ENCODE measurements at regions not wholly inside any gene's neighbourhood (a gene's known extent, or its start where the extent isn't known, plus 50 kb on each side); places are given as distances from the start of the nearest gene placed in this dataset.

DNA sequence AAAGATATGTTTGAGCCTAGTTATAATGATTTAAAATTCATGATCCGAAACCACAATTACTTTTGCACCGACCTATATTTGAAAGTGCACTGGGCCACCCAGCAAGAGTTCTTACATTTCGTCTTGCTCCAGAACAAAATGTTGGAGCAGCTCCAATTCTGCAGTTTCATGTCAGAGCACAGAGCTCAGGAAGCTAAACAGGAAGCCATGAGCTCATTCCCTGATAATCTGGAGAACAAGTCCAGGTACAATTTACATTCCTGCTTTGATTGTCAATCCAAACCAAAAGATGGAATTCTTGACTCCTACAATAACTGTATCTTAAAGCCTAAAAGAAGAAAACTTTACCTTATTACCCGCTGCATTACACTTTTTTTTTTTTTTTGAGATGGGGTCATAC, 131.8 kb downstream of the KCTD12 start:
- WGBS, 3 donors = 61 to 74% (median 72%) methylated on average over 4 of the region's 4 CpGs
- Histone ChIP-seq H3K27me3 (ENCODE audit: control insufficient read depth in 3 of 3, insufficient read depth in 3 of 3, low read length in 3 of 3) (no peaks in the 10 kb centered on the region), H3K36me3 (ENCODE audit: control insufficient read depth in 3 of 3, insufficient read depth in 2 of 3, low read depth in 1 of 3, low read length in 3 of 3) (no peaks in the 10 kb centered on the region), H3K4me1 (ENCODE audit: control insufficient read depth in 3 of 3, insufficient read depth in 2 of 3, low read depth in 1 of 3, low read length in 2 of 3) (no peaks in the 10 kb centered on the region), H3K4me3 (ENCODE audit: low read depth in 1 of 3, low read length in 3 of 3) (no peak overlapping the region), H3K27ac (ENCODE audit: low read depth in 1 of 3, low read length in 2 of 3) (no peak overlapping the region), H3K9me3 (ENCODE audit: control insufficient read depth in 2 of 2, insufficient read depth in 1 of 2, low read depth in 1 of 2, low read length in 1 of 2) (no peaks in the 10 kb centered on the region)
- FAIRE-seq (no peak), DNase-seq (no peak)

- 88 to 95% (median 95%) methylated on average over 3 of the region's 3 CpGs for WGBS, 3 donors
- Histone ChIP-seq H3K9me3 (ENCODE audit: control insufficient read depth in 2 of 2, insufficient read depth in 1 of 2, low read depth in 1 of 2, low read length in 1 of 2) (no peaks in the 10 kb centered on the region), H3K27me3 (ENCODE audit: control insufficient read depth in 3 of 3, insufficient read depth in 3 of 3, low read length in 3 of 3) (no peaks in the 10 kb centered on the region), H3K4me1 (ENCODE audit: control insufficient read depth in 3 of 3, insufficient read depth in 2 of 3, low read depth in 1 of 3, low read length in 2 of 3) (no peaks in the 10 kb centered on the region), H3K4me3 (ENCODE audit: low read depth in 1 of 3, low read length in 3 of 3) (no peak overlapping the region), H3K36me3 (ENCODE audit: control insufficient read depth in 3 of 3, insufficient read depth in 2 of 3, low read depth in 1 of 3, low read length in 3 of 3) (no peaks in the 10 kb centered on the region), H3K27ac (ENCODE audit: low read depth in 1 of 3, low read length in 2 of 3) (no peak overlapping the region)
- DNase-seq = no peak
- FAIRE-seq = no peak
Observed at GRCh38 chr13:76751278-76751677, 134.9 kb downstream of the KCTD12 start.

- DNase-seq = no peak
- Histone ChIP-seq H3K4me1 (ENCODE audit: control insufficient read depth in 3 of 3, insufficient read depth in 2 of 3, low read depth in 1 of 3, low read length in 2 of 3) (no peaks in the 10 kb centered on the region), H3K27ac (ENCODE audit: low read depth in 1 of 3, low read length in 2 of 3) (no peak overlapping the region), H3K9me3 (ENCODE audit: control insufficient read depth in 2 of 2, insufficient read depth in 1 of 2, low read depth in 1 of 2, low read length in 1 of 2) (no peaks in the 10 kb centered on the region), H3K4me3 (ENCODE audit: low read depth in 1 of 3, low read length in 3 of 3) (no peak overlapping the region), H3K36me3 (ENCODE audit: control insufficient read depth in 3 of 3, insufficient read depth in 2 of 3, low read depth in 1 of 3, low read length in 3 of 3) (no peaks in the 10 kb centered on the region), H3K27me3 (ENCODE audit: control insufficient read depth in 3 of 3, insufficient read depth in 3 of 3, low read length in 3 of 3) (no peaks in the 10 kb centered on the region)
- FAIRE-seq = no peak
Observed at GRCh38 chr13:76750126-76750525, 136.1 kb downstream of the KCTD12 start.

DNA sequence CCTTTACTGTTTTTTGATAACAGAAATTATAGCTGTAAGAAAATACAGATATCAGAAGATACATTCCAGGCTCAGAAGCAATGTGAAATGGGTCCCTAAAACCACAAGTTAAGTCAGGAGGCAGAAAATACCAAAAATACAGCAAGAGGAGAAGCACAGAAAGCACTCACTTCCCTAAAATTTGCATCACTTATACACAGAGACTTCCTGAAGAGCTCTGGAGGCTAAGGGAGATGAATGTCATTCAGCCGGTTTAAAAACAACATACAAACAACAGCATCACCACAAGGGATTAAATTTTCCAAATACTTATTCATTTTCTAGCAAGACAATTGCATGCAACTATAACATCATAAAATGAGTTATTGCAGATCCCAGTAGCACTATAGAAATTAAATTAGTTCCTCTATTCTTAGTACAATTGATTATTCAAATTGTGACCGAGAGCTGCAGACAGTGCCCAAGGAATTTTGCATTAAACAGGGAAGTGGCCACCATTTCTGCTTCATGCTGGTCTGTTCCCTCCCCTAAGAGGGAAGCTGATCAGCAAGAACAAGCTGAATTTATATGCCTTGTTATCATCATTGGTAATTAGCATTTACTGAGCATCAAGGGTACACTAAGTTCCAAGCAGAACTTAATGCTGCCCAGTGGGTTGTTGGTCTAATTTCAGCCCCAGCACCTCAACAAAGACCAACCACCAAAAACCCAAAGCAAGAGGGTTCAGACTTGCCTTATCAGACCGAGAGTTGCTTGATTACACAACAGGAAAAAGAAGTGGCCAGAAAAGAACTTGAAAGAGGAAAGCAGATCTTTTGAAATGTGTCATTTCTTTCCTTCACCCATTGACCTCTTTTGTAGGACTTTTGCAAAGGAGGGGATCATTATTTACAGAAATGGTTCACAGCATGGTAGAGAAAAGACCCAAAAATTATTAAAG, 140.7 kb downstream of the KCTD12 start:
- H3K9me3 ChIP-seq (ENCODE audit: control insufficient read depth in 2 of 2, insufficient read depth in 1 of 2, low read depth in 1 of 2, low read length in 1 of 2) = peaks cover 0 to 11% of the 10 kb centered on the region in 2 donors
- DNase-seq (no peak), FAIRE-seq (no peak)
- WGBS, 3 donors = 37 to 54% (median 41%) methylated on average over 3 of the region's 3 CpGs
- H3K27ac ChIP-seq (ENCODE audit: low read depth in 1 of 3, low read length in 2 of 3) = no peak overlapping the region
- no peaks in the 10 kb centered on the region for H3K36me3 ChIP-seq (ENCODE audit: control insufficient read depth in 3 of 3, insufficient read depth in 2 of 3, low read depth in 1 of 3, low read length in 3 of 3)
- no peak overlapping the region for H3K4me3 ChIP-seq (ENCODE audit: low read depth in 1 of 3, low read length in 3 of 3)
- no peaks in the 10 kb centered on the region for H3K27me3 ChIP-seq (ENCODE audit: control insufficient read depth in 3 of 3, insufficient read depth in 3 of 3, low read length in 3 of 3)
- H3K4me1 ChIP-seq (ENCODE audit: control insufficient read depth in 3 of 3, insufficient read depth in 2 of 3, low read depth in 1 of 3, low read length in 2 of 3) = no peaks in the 10 kb centered on the region

DNA sequence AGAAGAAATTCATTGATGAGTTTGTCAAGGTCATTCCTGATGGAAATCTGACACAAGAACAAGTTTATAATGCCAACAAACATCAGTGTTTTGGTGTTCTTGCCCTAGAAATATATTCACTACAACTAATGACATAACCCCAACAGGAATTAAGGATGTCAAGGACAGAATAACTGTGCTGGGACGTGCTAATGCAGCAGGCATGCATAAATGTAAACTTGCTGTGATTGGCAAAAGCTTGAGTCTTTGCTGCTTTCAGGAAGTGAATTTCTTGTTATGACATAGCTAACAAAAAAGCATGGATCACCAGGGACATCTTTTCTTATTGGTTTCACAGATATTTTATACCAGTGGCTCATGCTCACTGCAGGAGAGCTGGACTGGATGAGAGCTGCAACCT, 144.6 kb downstream of the KCTD12 start:
- WGBS, 3 donors = 24 to 61% (median 60%) methylated on average over 1 of the region's 1 CpG
- Histone ChIP-seq H3K36me3 (ENCODE audit: control insufficient read depth in 3 of 3, insufficient read depth in 2 of 3, low read depth in 1 of 3, low read length in 3 of 3) (no peaks in the 10 kb centered on the region), H3K27me3 (ENCODE audit: control insufficient read depth in 3 of 3, insufficient read depth in 3 of 3, low read length in 3 of 3) (no peaks in the 10 kb centered on the region), H3K4me3 (ENCODE audit: low read depth in 1 of 3, low read length in 3 of 3) (no peak overlapping the region), H3K9me3 (ENCODE audit: control insufficient read depth in 2 of 2, insufficient read depth in 1 of 2, low read depth in 1 of 2, low read length in 1 of 2) (peaks cover 0 to 11% of the 10 kb centered on the region in 2 donors), H3K4me1 (ENCODE audit: control insufficient read depth in 3 of 3, insufficient read depth in 2 of 3, low read depth in 1 of 3, low read length in 2 of 3) (no peaks in the 10 kb centered on the region), H3K27ac (ENCODE audit: low read depth in 1 of 3, low read length in 2 of 3) (no peak overlapping the region)
- DNase-seq (no peak), FAIRE-seq (no peak)

DNA sequence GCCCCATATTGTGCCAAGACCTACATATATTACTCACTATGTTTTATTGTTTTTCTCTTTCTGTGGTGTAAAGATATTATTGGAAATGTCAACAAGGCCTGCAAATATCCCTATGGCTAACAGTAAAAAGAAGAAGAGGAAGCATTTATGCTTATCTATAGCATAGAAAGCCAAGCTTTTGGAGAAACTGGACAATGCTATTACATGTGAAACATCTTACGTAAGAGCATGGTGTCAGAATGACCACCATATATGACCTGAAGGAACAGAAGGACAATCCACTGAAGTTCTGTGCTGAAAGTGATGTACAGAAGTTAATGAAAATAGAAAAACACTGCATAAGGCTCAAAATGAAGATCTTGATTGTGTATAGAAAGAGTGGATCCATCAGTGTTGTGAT, 145.2 kb downstream of the KCTD12 start:
- H3K4me1 ChIP-seq (ENCODE audit: control insufficient read depth in 3 of 3, insufficient read depth in 2 of 3, low read depth in 1 of 3, low read length in 2 of 3) = no peaks in the 10 kb centered on the region
- peaks cover 0 to 11% of the 10 kb centered on the region in 2 donors for H3K9me3 ChIP-seq (ENCODE audit: control insufficient read depth in 2 of 2, insufficient read depth in 1 of 2, low read depth in 1 of 2, low read length in 1 of 2)
- no peak for DNase-seq
- no peaks in the 10 kb centered on the region for H3K36me3 ChIP-seq (ENCODE audit: control insufficient read depth in 3 of 3, insufficient read depth in 2 of 3, low read depth in 1 of 3, low read length in 3 of 3)
- FAIRE-seq = no peak
- H3K27me3 ChIP-seq (ENCODE audit: control insufficient read depth in 3 of 3, insufficient read depth in 3 of 3, low read length in 3 of 3) = no peaks in the 10 kb centered on the region
- H3K4me3 ChIP-seq (ENCODE audit: low read depth in 1 of 3, low read length in 3 of 3) = no peak overlapping the region
- no peak overlapping the region for H3K27ac ChIP-seq (ENCODE audit: low read depth in 1 of 3, low read length in 2 of 3)
- 94 to 97% (median 94%) methylated on average over 1 of the region's 1 CpG for WGBS, 3 donors

DNA sequence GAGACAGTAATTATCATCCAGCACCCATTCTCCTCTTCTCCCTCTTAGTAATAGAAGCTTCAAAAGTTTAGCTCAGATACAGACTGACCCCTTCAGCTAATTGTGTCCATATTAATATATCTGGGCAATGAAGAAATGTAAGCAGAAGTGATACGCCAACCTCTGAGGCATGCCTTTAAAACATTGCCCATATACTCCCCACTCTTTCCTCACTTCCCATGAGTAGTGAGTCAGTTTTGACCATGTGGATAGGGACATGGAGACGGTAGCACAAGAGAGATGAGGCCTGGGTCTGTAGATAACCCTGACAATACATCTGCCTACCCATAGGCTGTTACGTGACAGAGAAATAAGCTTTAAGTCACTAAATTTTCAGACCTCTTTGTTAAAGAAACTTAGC, 147.6 kb downstream of the KCTD12 start:
- no peak for FAIRE-seq

DNA sequence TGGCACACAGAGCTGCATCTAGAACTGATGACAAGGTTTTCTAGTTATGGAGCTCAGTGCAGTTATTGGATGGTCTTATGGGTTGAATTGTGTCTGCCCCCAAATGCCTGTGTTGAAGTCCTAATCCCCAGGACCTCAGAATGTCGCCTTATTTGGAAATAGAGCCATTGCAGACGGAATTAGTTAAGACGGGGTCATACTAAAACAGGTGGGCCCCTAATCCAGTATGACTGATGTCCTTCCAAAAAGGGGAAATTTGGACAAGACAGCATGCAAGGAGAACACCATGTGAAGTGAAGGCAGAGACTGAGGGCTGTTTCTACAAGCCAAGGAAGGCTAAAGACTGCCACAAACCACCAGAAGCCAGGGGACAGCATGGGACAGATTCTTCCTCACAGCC, 148.7 kb downstream of the KCTD12 start:
- FAIRE-seq (no peak), DNase-seq (no peak)
- Histone ChIP-seq H3K4me3 (ENCODE audit: low read depth in 1 of 3, low read length in 3 of 3) (no peak overlapping the region), H3K36me3 (ENCODE audit: control insufficient read depth in 3 of 3, insufficient read depth in 2 of 3, low read depth in 1 of 3, low read length in 3 of 3) (no peaks in the 10 kb centered on the region), H3K27me3 (ENCODE audit: control insufficient read depth in 3 of 3, insufficient read depth in 3 of 3, low read length in 3 of 3) (no peaks in the 10 kb centered on the region), H3K27ac (ENCODE audit: low read depth in 1 of 3, low read length in 2 of 3) (no peak overlapping the region), H3K9me3 (ENCODE audit: control insufficient read depth in 2 of 2, insufficient read depth in 1 of 2, low read depth in 1 of 2, low read length in 1 of 2) (peaks cover 0 to 7% of the 10 kb centered on the region in 2 donors), H3K4me1 (ENCODE audit: control insufficient read depth in 3 of 3, insufficient read depth in 2 of 3, low read depth in 1 of 3, low read length in 2 of 3) (no peaks in the 10 kb centered on the region)
- WGBS, 3 donors = 85 to 93% (median 89%) methylated on average over 3 of the region's 3 CpGs

More for the DNA sequence above, 147.6 kb downstream of the KCTD12 start:
- Histone ChIP-seq H3K4me3 (ENCODE audit: low read depth in 1 of 3, low read length in 3 of 3) (no peak overlapping the region), H3K4me1 (ENCODE audit: control insufficient read depth in 3 of 3, insufficient read depth in 2 of 3, low read depth in 1 of 3, low read length in 2 of 3) (no peaks in the 10 kb centered on the region), H3K9me3 (ENCODE audit: control insufficient read depth in 2 of 2, insufficient read depth in 1 of 2, low read depth in 1 of 2, low read length in 1 of 2) (peaks cover 0 to 11% of the 10 kb centered on the region in 2 donors), H3K27ac (ENCODE audit: low read depth in 1 of 3, low read length in 2 of 3) (no peak overlapping the region), H3K27me3 (ENCODE audit: control insufficient read depth in 3 of 3, insufficient read depth in 3 of 3, low read length in 3 of 3) (no peaks in the 10 kb centered on the region), H3K36me3 (ENCODE audit: control insufficient read depth in 3 of 3, insufficient read depth in 2 of 3, low read depth in 1 of 3, low read length in 3 of 3) (no peaks in the 10 kb centered on the region)
- 86 to 92% (median 92%) methylated on average over 3 of the region's 3 CpGs for WGBS, 3 donors
- no peak for DNase-seq

DNA sequence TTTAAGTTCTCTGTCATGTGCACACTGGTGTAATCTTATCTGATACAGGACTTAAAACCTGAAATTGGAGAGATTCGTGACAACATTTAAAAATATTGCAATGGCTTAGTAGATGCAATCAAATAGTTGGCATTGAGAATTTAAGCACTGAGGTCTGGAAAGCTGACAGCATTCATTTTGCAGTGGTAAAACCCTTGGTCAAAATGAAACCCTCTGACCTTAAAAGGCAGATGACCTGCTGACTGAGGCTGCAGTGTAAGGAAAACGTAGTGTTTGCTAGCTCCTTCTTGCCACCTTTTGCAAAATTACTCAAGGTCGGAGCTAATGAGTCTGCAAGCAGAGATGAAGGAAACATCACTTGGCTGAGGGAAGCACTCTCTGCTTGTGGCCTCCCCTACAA, 150.6 kb downstream of the KCTD12 start:
- no peak for FAIRE-seq
- DNase-seq = no peak

More for the DNA sequence above, 150.6 kb downstream of the KCTD12 start:
- Histone ChIP-seq H3K36me3 (ENCODE audit: control insufficient read depth in 3 of 3, insufficient read depth in 2 of 3, low read depth in 1 of 3, low read length in 3 of 3) (no peaks in the 10 kb centered on the region), H3K4me1 (ENCODE audit: control insufficient read depth in 3 of 3, insufficient read depth in 2 of 3, low read depth in 1 of 3, low read length in 2 of 3) (no peaks in the 10 kb centered on the region), H3K27me3 (ENCODE audit: control insufficient read depth in 3 of 3, insufficient read depth in 3 of 3, low read length in 3 of 3) (no peaks in the 10 kb centered on the region), H3K27ac (ENCODE audit: low read depth in 1 of 3, low read length in 2 of 3) (no peak overlapping the region), H3K9me3 (ENCODE audit: control insufficient read depth in 2 of 2, insufficient read depth in 1 of 2, low read depth in 1 of 2, low read length in 1 of 2) (no peaks in the 10 kb centered on the region), H3K4me3 (ENCODE audit: low read depth in 1 of 3, low read length in 3 of 3) (no peak overlapping the region)
- 58 to 87% (median 75%) methylated on average over 3 of the region's 3 CpGs for WGBS, 3 donors

All from small intestine (tissue), 7 donors.